ENCODE measurements at regions not wholly inside any gene's neighbourhood (a gene's known extent, or its start where the extent isn't known, plus 50 kb on each side); places are given as distances from the start of the nearest gene placed in this dataset.

DNA sequence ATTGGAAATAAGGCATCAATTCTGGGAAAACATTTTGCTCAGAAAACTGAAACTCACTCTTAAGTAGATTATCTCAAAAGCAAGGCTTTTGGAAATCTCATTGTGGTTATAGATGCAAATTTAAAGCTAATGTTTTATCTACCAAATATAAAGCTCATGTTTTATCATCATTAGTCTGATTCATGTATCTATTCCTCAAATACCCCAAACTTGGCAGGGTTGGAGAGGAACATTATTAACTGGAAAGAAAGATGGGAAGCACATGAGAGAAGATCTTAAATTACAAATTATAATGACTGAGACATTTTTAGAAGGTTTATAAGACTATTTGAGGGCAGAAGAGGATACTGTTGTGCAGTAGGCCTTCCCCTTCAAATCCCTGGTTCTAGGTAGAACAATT lies 137.3 kb upstream of the TGFBR2 start:
- Histone ChIP-seq H3K36me3 (ENCODE audit: control insufficient read depth in 2 of 2, extremely low read depth in 1 of 2, insufficient read depth in 2 of 2, low read length in 2 of 2) (no peaks in the 10 kb centered on the region), H3K4me1 (ENCODE audit: control insufficient read depth, extremely low read depth, insufficient read depth, low read length) (no peaks in the 10 kb centered on the region), H3K27me3 (ENCODE audit: control insufficient read depth, extremely low read depth, insufficient read depth, low read length) (no peaks in the 10 kb centered on the region), H4K20me1 (ENCODE audit: control insufficient read depth, extremely low read depth, insufficient read depth, low read length) (no peaks in the 10 kb centered on the region), H3K4me3 (ENCODE audit: control insufficient read depth in 2 of 3, extremely low read depth in 1 of 3, insufficient read depth in 2 of 3, low read depth in 1 of 3, low read length in 3 of 3) (no peak overlapping the region), H3K4me2 (ENCODE audit: control insufficient read depth, extremely low read depth, insufficient read depth, low read depth, low read length) (no peak overlapping the region), H3K9me3 (ENCODE audit: control insufficient read depth, low read depth, low read length) (no peaks in the 10 kb centered on the region), H3K9ac (ENCODE audit: control insufficient read depth, extremely low read depth, insufficient read depth, low read length) (no peak overlapping the region), H2AFZ (ENCODE audit: control insufficient read depth, low read length) (no peak overlapping the region), H3K79me2 (ENCODE audit: control insufficient read depth, insufficient read depth, low read length) (no peaks in the 10 kb centered on the region), H3K9me1 (ENCODE audit: control insufficient read depth, extremely low read depth, insufficient read depth, low read length) (no peaks in the 10 kb centered on the region), H3K27ac (ENCODE audit: control insufficient read depth, insufficient read depth, low read length) (no peak overlapping the region)
- FAIRE-seq (peak; percentile 9), DNase-seq (ENCODE audit: low read depth, low spot score) (no peak)
- TF ChIP-seq EZH2 (IDR thresholded peaks at IDR 0.05; ENCODE audit: low read length): no peak
- TF ChIP-seq, protein P1, sequence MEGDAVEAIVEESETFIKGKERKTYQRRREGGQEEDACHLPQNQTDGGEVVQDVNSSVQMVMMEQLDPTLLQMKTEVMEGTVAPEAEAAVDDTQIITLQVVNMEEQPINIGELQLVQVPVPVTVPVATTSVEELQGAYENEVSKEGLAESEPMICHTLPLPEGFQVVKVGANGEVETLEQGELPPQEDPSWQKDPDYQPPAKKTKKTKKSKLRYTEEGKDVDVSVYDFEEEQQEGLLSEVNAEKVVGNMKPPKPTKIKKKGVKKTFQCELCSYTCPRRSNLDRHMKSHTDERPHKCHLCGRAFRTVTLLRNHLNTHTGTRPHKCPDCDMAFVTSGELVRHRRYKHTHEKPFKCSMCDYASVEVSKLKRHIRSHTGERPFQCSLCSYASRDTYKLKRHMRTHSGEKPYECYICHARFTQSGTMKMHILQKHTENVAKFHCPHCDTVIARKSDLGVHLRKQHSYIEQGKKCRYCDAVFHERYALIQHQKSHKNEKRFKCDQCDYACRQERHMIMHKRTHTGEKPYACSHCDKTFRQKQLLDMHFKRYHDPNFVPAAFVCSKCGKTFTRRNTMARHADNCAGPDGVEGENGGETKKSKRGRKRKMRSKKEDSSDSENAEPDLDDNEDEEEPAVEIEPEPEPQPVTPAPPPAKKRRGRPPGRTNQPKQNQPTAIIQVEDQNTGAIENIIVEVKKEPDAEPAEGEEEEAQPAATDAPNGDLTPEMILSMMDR (optimal IDR thresholded peaks at IDR 0.05 in 1 of 3, IDR thresholded peaks at IDR 0.05 in 1 of 3, conservative IDR thresholded peaks at IDR 0.05 in 1 of 3; ENCODE audit: extremely low read depth in 1 of 3, insufficient read depth in 2 of 3, low read length in 3 of 3): no peak
- dilution Hi-C loops (cut with MboI; ENCODE audit: extremely low pct_ligation_motif_present, low sequenced_read_pairs): no loop called here

DNA sequence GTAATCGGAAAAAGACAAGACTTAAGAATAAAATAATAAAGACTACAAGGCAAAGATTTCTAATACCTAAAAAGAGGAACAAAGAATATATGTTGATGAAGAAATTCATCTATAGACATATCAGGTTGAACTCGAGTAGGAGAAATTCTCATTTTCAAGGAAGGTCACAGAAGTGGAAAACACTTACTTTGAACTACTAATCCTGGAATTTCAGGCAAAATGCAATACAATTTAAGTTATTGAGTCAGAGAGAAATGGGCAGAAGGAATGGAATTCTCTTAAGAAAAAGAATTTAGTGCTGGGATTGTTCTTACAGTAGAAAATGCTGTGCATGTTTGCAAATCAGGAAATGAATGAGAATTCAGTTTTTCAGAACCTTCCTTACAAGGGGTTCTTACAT lies 135.9 kb upstream of the TGFBR2 start:
- Histone ChIP-seq H4K20me1 (ENCODE audit: control insufficient read depth, extremely low read depth, insufficient read depth, low read length) (no peaks in the 10 kb centered on the region), H3K4me2 (ENCODE audit: control insufficient read depth, extremely low read depth, insufficient read depth, low read depth, low read length) (no peak overlapping the region), H3K9me3 (ENCODE audit: control insufficient read depth, low read depth, low read length) (no peaks in the 10 kb centered on the region), H2AFZ (ENCODE audit: control insufficient read depth, low read length) (no peak overlapping the region), H3K36me3 (ENCODE audit: control insufficient read depth in 2 of 2, extremely low read depth in 1 of 2, insufficient read depth in 2 of 2, low read length in 2 of 2) (no peaks in the 10 kb centered on the region), H3K9ac (ENCODE audit: control insufficient read depth, extremely low read depth, insufficient read depth, low read length) (no peak overlapping the region), H3K4me3 (ENCODE audit: control insufficient read depth in 2 of 3, extremely low read depth in 1 of 3, insufficient read depth in 2 of 3, low read depth in 1 of 3, low read length in 3 of 3) (no peak overlapping the region), H3K27ac (ENCODE audit: control insufficient read depth, insufficient read depth, low read length) (no peak overlapping the region), H3K79me2 (ENCODE audit: control insufficient read depth, insufficient read depth, low read length) (no peaks in the 10 kb centered on the region), H3K9me1 (ENCODE audit: control insufficient read depth, extremely low read depth, insufficient read depth, low read length) (no peaks in the 10 kb centered on the region), H3K27me3 (ENCODE audit: control insufficient read depth, extremely low read depth, insufficient read depth, low read length) (no peaks in the 10 kb centered on the region), H3K4me1 (ENCODE audit: control insufficient read depth, extremely low read depth, insufficient read depth, low read length) (peaks cover 12% of the 10 kb centered on the region)
- no peak for FAIRE-seq
- dilution Hi-C loops (cut with MboI; ENCODE audit: extremely low pct_ligation_motif_present, low sequenced_read_pairs): no loop called here
- no peak for DNase-seq (ENCODE audit: low read depth, low spot score)
- TF ChIP-seq, protein P1 (optimal IDR thresholded peaks at IDR 0.05 in 1 of 3, IDR thresholded peaks at IDR 0.05 in 1 of 3, conservative IDR thresholded peaks at IDR 0.05 in 1 of 3; ENCODE audit: extremely low read depth in 1 of 3, insufficient read depth in 2 of 3, low read length in 3 of 3): no peak
- TF ChIP-seq EZH2 (IDR thresholded peaks at IDR 0.05; ENCODE audit: low read length): no peak
